ENCODE measurements at regions not wholly inside any gene's neighbourhood (a gene's known extent, or its start where the extent isn't known, plus 50 kb on each side); places are given as distances from the start of the nearest gene placed in this dataset.

GRCh38 chr2:76296438-76296837 lies 585.7 kb upstream of the GCFC2 start:
- TF ChIP-seq CTCF (conservative IDR thresholded peaks at IDR 0.05; ENCODE audit: control insufficient read depth, insufficient read depth, low read depth, low read length), result no peak
- DNase-seq (ENCODE audit: low read depth), result no peak

GRCh38 chr2:76295762-76296161 lies 585.0 kb upstream of the GCFC2 start:
- no peak overlapping the region for H3K4me3 ChIP-seq (ENCODE audit: control insufficient read depth, low read depth, low read length)
- no peak for DNase-seq (ENCODE audit: low read depth)
- TF ChIP-seq CTCF (conservative IDR thresholded peaks at IDR 0.05; ENCODE audit: control insufficient read depth, insufficient read depth, low read depth, low read length), result no peak

More at GRCh38 chr2:76296438-76296837, 585.7 kb upstream of the GCFC2 start:
- no peak overlapping the region for H3K4me3 ChIP-seq (ENCODE audit: control insufficient read depth, low read depth, low read length)

GRCh38 chr2:76288598-76288997 lies 577.9 kb upstream of the GCFC2 start:
- no peak for TF ChIP-seq CTCF (conservative IDR thresholded peaks at IDR 0.05; ENCODE audit: control insufficient read depth, insufficient read depth, low read depth, low read length)
- DNase-seq (ENCODE audit: low read depth), result no peak
- H3K4me3 ChIP-seq (ENCODE audit: control insufficient read depth, low read depth, low read length), result no peak overlapping the region

GRCh38 chr2:76288146-76288545 lies 577.4 kb upstream of the GCFC2 start:
- no peak for TF ChIP-seq CTCF (conservative IDR thresholded peaks at IDR 0.05; ENCODE audit: control insufficient read depth, insufficient read depth, low read depth, low read length)
- no peak overlapping the region for H3K4me3 ChIP-seq (ENCODE audit: control insufficient read depth, low read depth, low read length)
- no peak for DNase-seq (ENCODE audit: low read depth)

GRCh38 chr2:76283350-76283749 lies 572.6 kb upstream of the GCFC2 start:
- DNase-seq (ENCODE audit: low read depth), result no peak
- H3K4me3 ChIP-seq (ENCODE audit: control insufficient read depth, low read depth, low read length), result no peak overlapping the region
- no peak for TF ChIP-seq CTCF (conservative IDR thresholded peaks at IDR 0.05; ENCODE audit: control insufficient read depth, insufficient read depth, low read depth, low read length)

GRCh38 chr2:76281156-76281841 lies 570.6 kb upstream of the GCFC2 start:
- no peak for TF ChIP-seq CTCF (conservative IDR thresholded peaks at IDR 0.05; ENCODE audit: control insufficient read depth, insufficient read depth, low read depth, low read length)
- H3K4me3 ChIP-seq (ENCODE audit: control insufficient read depth, low read depth, low read length), result no peak overlapping the region
- no peak for DNase-seq (ENCODE audit: low read depth)

- TF ChIP-seq CTCF (conservative IDR thresholded peaks at IDR 0.05; ENCODE audit: control insufficient read depth, insufficient read depth, low read depth, low read length), result no peak
- H3K4me3 ChIP-seq (ENCODE audit: control insufficient read depth, low read depth, low read length), result no peak overlapping the region
- no peak for DNase-seq (ENCODE audit: low read depth)
Measured at GRCh38 chr2:76280686-76281085, 570.0 kb upstream of the GCFC2 start.

Data from fibroblast of mammary gland (primary cell).